Right atrium auricular region (tissue), 2 donors: ENCODE measurements at regions not wholly inside any gene's neighbourhood (a gene's known extent, or its start where the extent isn't known, plus 50 kb on each side); places are given as distances from the start of the nearest gene placed in this dataset.

ENCODE experiments used
- DNase-seq: peaks from one replicate; pipeline ENCODE4 v3.0.0-alpha.2; 2019; ENCODE audit warnings: low spot score
- H3K27ac ChIP-seq, 2 donors: fragments of 200-600 bp; sonication (generic); 1 replicate in 1 of 2; 2 replicates in 1 of 2; pipeline ENCODE4 v1.5.1; 2016 to 2019
- H3K27me3 ChIP-seq, 2 donors: fragments of 200-600 bp; sonication (generic); one replicate each; pipeline versions ENCODE4 v1.5.1 to v1.6.0; 2017 to 2019
- H3K36me3 ChIP-seq: fragments of 200-600 bp; sonication (generic); one replicate; pipeline ENCODE4 v1.5.1; 2016
- H3K4me1 ChIP-seq, 2 donors: fragments of 200-600 bp; sonication (generic); one replicate each; pipeline versions ENCODE4 v1.5.1 to v1.6.0; 2017 to 2019
- H3K4me3 ChIP-seq, 2 donors: fragments of 200-600 bp; sonication (generic); 1 replicate in 1 of 2; 2 replicates in 1 of 2; pipeline ENCODE4 v1.5.1; 2017 to 2019; ENCODE audit warnings: mild to moderate bottlenecking in 1 of 2, moderate library complexity in 1 of 2
- H3K9me3 ChIP-seq, 2 donors: fragments of 200-600 bp; sonication (generic); one replicate each; pipeline ENCODE4 v1.5.1; 2019
- TF ChIP-seq, protein P1 (sequence below), 2 donors: fragments of 200-600 bp; sonication (generic); IDR thresholded peaks; one replicate each; pipeline ENCODE4 v1.5.1; 2019; ENCODE audit warnings: antibody characterized with exemption in 2 of 2

DNA sequence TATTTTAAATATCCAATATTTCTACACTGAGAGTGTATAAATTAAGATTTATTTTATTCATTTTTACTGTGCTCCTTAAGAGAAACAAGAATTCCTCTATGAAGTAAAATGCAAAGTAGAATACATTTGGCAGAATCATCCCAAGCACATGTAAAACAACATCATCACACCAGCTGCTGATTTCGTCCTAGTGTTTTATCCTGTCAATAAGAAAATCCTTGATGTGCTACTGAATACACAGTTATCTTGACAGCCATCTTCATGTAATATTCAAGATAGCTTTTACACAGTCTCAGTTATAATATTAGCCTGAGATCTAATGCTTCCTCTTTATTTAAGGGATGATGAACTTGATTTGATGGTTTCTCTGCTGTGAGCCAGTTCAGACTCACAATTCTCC is 282.4 kb downstream of the MZT1 start:
- Histone ChIP-seq H3K9me3 (peaks cover 0 to 5% of the 10 kb centered on the region in 2 donors), H3K27me3 (no peaks in the 10 kb centered on the region), H3K4me3 (no peak overlapping the region), H3K27ac (no peak overlapping the region), H3K36me3 (no peaks in the 10 kb centered on the region), H3K4me1 (no peaks in the 10 kb centered on the region)
- TF ChIP-seq, protein P1, sequence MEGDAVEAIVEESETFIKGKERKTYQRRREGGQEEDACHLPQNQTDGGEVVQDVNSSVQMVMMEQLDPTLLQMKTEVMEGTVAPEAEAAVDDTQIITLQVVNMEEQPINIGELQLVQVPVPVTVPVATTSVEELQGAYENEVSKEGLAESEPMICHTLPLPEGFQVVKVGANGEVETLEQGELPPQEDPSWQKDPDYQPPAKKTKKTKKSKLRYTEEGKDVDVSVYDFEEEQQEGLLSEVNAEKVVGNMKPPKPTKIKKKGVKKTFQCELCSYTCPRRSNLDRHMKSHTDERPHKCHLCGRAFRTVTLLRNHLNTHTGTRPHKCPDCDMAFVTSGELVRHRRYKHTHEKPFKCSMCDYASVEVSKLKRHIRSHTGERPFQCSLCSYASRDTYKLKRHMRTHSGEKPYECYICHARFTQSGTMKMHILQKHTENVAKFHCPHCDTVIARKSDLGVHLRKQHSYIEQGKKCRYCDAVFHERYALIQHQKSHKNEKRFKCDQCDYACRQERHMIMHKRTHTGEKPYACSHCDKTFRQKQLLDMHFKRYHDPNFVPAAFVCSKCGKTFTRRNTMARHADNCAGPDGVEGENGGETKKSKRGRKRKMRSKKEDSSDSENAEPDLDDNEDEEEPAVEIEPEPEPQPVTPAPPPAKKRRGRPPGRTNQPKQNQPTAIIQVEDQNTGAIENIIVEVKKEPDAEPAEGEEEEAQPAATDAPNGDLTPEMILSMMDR (IDR thresholded peaks at IDR 0.05) = no peak
- no peak for DNase-seq

DNA sequence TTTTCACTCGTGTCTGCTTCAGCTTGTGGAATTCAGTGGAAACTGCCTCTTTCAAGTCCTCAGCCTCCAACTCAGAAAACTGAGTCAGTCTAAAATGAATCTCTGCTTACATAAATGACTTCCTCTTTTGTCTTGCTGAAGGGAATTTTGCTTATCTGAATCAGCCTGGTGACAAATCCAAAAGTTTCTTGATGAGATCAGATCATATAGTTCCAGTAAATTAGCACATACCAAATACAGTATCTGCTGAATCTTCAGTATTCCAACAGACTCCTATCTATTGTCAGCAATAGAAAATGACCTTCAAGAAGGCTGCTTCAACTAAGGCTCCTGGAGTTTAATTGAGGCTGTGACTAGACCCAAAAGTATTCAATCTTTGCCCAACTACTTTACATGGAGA is 290.0 kb downstream of the MZT1 start:
- TF ChIP-seq, protein P1 (IDR thresholded peaks at IDR 0.05) = no peak
- no peak for DNase-seq
- H3K4me3 ChIP-seq = no peak overlapping the region
- no peak overlapping the region for H3K27ac ChIP-seq
- H3K4me1 ChIP-seq = no peaks in the 10 kb centered on the region
- no peaks in the 10 kb centered on the region for H3K36me3 ChIP-seq
- H3K27me3 ChIP-seq = no peaks in the 10 kb centered on the region
- no peaks in the 10 kb centered on the region for H3K9me3 ChIP-seq

DNA sequence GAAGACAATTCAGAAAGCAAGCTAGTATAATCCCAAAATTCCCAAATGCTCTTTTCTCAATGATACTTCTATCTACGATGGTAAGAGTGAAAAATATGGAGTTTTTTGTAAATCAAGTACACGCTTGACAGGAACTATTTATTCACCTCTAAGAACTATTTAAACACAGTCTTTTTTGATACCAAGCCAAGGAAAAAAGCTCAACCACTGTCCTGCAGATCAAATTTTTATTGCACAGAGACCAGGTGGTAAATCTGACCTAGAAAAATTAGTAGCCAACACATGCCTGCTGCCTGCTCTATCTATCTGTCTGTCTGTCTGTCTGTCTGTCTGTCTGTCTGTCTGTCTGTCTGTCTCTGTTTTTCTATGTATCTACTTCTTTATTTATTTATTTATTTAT is 292.2 kb downstream of the MZT1 start:
- Histone ChIP-seq H3K27ac (no peak overlapping the region), H3K4me3 (no peak overlapping the region)

DNA sequence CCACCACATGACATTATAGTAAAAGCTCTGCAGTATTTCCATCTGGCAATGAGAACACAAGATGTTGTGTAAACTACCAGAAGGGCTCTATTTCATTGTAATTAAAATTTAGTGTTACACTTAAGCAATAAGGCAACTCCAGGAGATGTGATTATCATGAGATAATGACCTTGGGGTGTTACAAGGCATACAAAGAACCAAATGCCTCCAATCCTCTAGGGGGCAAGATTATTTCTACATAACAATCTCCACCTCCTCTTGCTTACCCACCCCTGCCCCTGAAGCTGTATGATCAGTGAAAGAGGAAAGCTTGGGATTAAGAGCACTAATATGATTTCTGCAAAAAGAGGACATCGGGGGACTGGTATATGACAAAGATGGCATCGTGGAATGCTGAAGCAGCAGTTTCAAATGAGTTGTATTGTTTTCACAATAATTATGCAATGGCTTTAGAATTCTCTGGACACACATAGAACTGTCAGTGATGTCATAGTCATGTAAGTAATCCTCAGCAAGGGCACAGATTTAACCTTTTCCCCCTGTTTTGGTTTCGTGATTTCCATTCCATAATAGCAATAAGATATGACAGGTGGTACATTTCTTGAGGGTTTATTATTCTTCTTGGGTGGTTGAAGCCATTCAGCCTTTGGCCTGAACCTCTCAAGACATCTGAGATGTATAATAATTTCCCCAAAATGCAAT is 295.3 kb downstream of the MZT1 start:
- H3K36me3 ChIP-seq = no peaks in the 10 kb centered on the region
- H3K27me3 ChIP-seq = no peaks in the 10 kb centered on the region
- no peak for DNase-seq
- H3K4me1 ChIP-seq = no peaks in the 10 kb centered on the region
- TF ChIP-seq, protein P1 (IDR thresholded peaks at IDR 0.05) = no peak
- H3K4me3 ChIP-seq = no peak overlapping the region
- H3K27ac ChIP-seq = no peak overlapping the region
- H3K9me3 ChIP-seq = no peaks in the 10 kb centered on the region

More for the DNA sequence above, 292.2 kb downstream of the MZT1 start:
- H3K36me3 ChIP-seq = no peaks in the 10 kb centered on the region
- H3K9me3 ChIP-seq = no peaks in the 10 kb centered on the region
- H3K27me3 ChIP-seq = no peaks in the 10 kb centered on the region
- TF ChIP-seq, protein P1 (IDR thresholded peaks at IDR 0.05) = no peak
- H3K4me1 ChIP-seq = no peaks in the 10 kb centered on the region
- no peak for DNase-seq

DNA sequence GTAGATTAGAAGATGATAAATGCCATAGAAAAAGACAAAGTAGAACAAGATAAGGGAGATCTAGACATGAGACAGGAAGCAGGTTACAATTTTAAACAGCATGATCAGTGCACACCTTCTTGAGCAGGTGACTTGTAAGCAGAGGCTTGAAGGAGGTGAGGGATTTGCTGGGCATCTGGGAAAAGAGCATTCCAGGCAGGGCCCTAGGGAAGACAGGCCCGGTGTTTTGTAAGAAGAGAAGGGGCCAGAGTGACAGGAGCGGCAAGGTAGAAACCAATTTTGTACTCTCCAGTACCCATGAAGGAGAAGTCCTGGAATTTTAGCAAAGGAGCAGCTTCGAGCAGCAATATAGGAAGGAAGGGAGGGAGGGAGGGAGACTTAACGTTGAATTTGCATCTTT is 296.5 kb downstream of the MZT1 start:
- Histone ChIP-seq H3K27me3 (no peaks in the 10 kb centered on the region), H3K36me3 (no peaks in the 10 kb centered on the region), H3K9me3 (no peaks in the 10 kb centered on the region), H3K27ac (no peak overlapping the region), H3K4me3 (no peak overlapping the region), H3K4me1 (no peaks in the 10 kb centered on the region)
- TF ChIP-seq, protein P1 (IDR thresholded peaks at IDR 0.05) = no peak
- no peak for DNase-seq
